Naive thymus-derived CD4-positive, alpha-beta T cell (primary cell): ENCODE measurements at regions not wholly inside any gene's neighbourhood (a gene's known extent, or its start where the extent isn't known, plus 50 kb on each side); places are given as distances from the start of the nearest gene placed in this dataset.

Experiments used
- ATAC-seq: fragments of 150-1000 bp; cut with Tn5 transposase; 2 replicates; pipeline ENCODE4 v1.10.0; 2021; ENCODE audit warnings: mild to moderate bottlenecking, moderate library complexity
- CTCF ChIA-PET: fragments of 350-600 bp; sonication (Branson Sonifier 250); formaldehyde crosslinking; loops from one replicate; lab custom pipeline; 2021; ENCODE audit warnings: antibody characterized with exemption; lab: Charles Lee
- POLR2A ChIA-PET: fragments of 350-600 bp; sonication (Branson Sonifier 250); formaldehyde crosslinking; loops from one replicate; lab custom pipeline; 2021; ENCODE audit warnings: antibody characterized with exemption, inconsistent platforms; lab: Charles Lee
- DNase-seq, 9 donors: peaks; one replicate each; pipeline versions ENCODE4 v3.0.0 to v3.0.0-alpha.2; 2020 to 2022; ENCODE audit warnings: mixed read lengths in 1 of 9
- H3K27ac ChIP-seq: one replicate; pipeline ENCODE4 v1.7.0; 2013; ENCODE audit warnings: mild to moderate bottlenecking, low read depth, low read length, moderate library complexity
- H3K27me3 ChIP-seq, 2 donors: one replicate each; pipeline ENCODE4 v1.7.0; 2013; ENCODE audit warnings: low read length in 2 of 2, mild to moderate bottlenecking in 2 of 2, moderate library complexity in 2 of 2; ENCODE audit not compliant: control insufficient read depth in 2 of 2, insufficient read depth in 2 of 2
- H3K36me3 ChIP-seq, 3 experiments: 1 replicate in 2 of 3; 2 replicates in 1 of 3; pipeline ENCODE4 v1.7.0; 2013; ENCODE audit warnings: low read length in 3 of 3, mild to moderate bottlenecking in 3 of 3, moderate library complexity in 1 of 3; ENCODE audit not compliant: insufficient read depth in 3 of 3, control insufficient read depth in 2 of 3
- H3K4me1 ChIP-seq, 2 donors: one replicate each; pipeline ENCODE4 v1.7.0; 2013; ENCODE audit warnings: low read length in 2 of 2, mild to moderate bottlenecking in 2 of 2, moderate library complexity in 1 of 2; ENCODE audit not compliant: control insufficient read depth in 2 of 2, insufficient read depth in 2 of 2
- H3K4me3 ChIP-seq: 2 replicates; pipeline ENCODE4 v1.7.0; 2013; ENCODE audit warnings: mild to moderate bottlenecking, low read length
- H3K9me3 ChIP-seq, 3 experiments: 1 replicate in 2 of 3; 2 replicates in 1 of 3; pipeline ENCODE4 v1.7.0; 2013; ENCODE audit warnings: low read length in 3 of 3; ENCODE audit not compliant: control insufficient read depth in 2 of 3
- H3K27ac Mint-ChIP-seq, 9 donors: one replicate each; pipeline ENCODE4 v1.8.0; 2020 to 2022; ENCODE audit warnings: mixed read lengths in 9 of 9, mild to moderate bottlenecking in 8 of 9, moderate library complexity in 5 of 9, inconsistent platforms in 2 of 9
- H3K27me3 Mint-ChIP-seq, 5 donors: one replicate each; pipeline ENCODE4 v1.8.0; 2021 to 2022; ENCODE audit warnings: mixed read lengths in 5 of 5, mild to moderate bottlenecking in 1 of 5
- H3K36me3 Mint-ChIP-seq, 5 donors: one replicate each; pipeline ENCODE4 v1.8.0; 2020 to 2022; ENCODE audit warnings: mixed read lengths in 5 of 5, mild to moderate bottlenecking in 3 of 5, inconsistent platforms in 1 of 5
- H3K4me1 Mint-ChIP-seq, 7 donors: one replicate each; pipeline ENCODE4 v1.8.0; 2020 to 2022; ENCODE audit warnings: mixed read lengths in 7 of 7, mild to moderate bottlenecking in 3 of 7, inconsistent platforms in 1 of 7
- H3K4me3 Mint-ChIP-seq, 10 donors: one replicate each; pipeline ENCODE4 v1.8.0; 2020 to 2022; ENCODE audit warnings: mild to moderate bottlenecking in 10 of 10, mixed read lengths in 10 of 10, moderate library complexity in 6 of 10, inconsistent platforms in 2 of 10
- H3K9me3 Mint-ChIP-seq, 11 donors: one replicate each; pipeline ENCODE4 v1.8.0; 2020 to 2022; ENCODE audit warnings: mixed read lengths in 11 of 11, mild to moderate bottlenecking in 4 of 11, inconsistent platforms in 1 of 11, moderate library complexity in 1 of 11
- intact Hi-C, 2 donors: fragments of 100-400 bp; cut with micrococcal nuclease; formaldehyde crosslinking; loops; one replicate each; pipeline ENCODE4 v1.15.1; 2023

DNA sequence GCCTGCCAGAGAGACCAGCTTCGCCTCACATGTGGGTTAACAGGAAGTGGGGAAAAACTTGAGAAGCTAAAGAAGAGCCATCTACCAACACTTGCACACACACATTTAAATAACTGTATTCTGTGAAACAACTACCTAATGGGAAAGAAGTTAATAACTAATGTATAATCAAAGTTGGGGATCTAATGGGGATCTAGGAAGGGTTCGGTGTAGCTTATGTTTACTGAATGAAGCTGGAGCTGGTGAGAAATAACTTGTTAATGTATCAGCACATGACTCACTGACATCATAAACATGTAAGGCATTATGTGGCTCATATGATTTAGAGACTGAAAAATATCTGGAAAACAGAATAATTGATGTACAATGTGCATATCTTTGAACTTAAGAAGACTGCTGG is 421.3 kb upstream of the NXPH2 start:
- H3K27me3 Mint-ChIP-seq = no peaks in the 10 kb centered on the region
- intact Hi-C loops = no loop called here
- ChIA-PET POLR2A (no interaction called here), CTCF (no interaction called here)
- peaks cover 0 to 15% (median 4%) of the 10 kb centered on the region in 11 donors for H3K9me3 Mint-ChIP-seq
- ATAC-seq (no peak), DNase-seq (no peak)
- H3K4me1 Mint-ChIP-seq = no peaks in the 10 kb centered on the region
- Histone ChIP-seq H3K4me3 (no peak overlapping the region), H3K27me3 (no peaks in the 10 kb centered on the region), H3K9me3 (no peaks in the 10 kb centered on the region), H3K36me3 (no peaks in the 10 kb centered on the region), H3K4me1 (no peaks in the 10 kb centered on the region), H3K27ac (no peak overlapping the region)
- H3K27ac Mint-ChIP-seq = no peak overlapping the region
- no peak overlapping the region for H3K4me3 Mint-ChIP-seq
- H3K36me3 Mint-ChIP-seq = no peaks in the 10 kb centered on the region

DNA sequence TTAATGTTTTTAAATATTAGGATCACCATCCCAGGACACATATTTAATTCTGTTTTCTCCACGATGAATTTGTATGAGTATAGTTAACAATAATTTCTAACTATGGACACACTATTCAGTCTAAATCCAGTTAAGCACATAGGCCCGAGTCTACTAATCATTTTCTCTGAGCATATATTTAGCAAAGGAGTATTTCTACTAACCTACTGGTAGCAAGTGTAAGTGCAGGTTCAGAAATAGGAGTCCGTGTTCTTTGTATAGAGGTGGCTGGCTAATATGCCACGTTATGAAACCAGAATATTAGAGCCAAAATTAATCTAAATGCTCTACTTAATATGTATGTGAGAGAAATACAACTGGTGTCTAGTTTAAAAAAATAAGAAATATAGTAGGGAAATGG is 416.6 kb upstream of the NXPH2 start:
- Mint-ChIP-seq H3K36me3 (no peaks in the 10 kb centered on the region), H3K9me3 (peaks cover 0 to 16% (median 5%) of the 10 kb centered on the region in 11 donors), H3K27me3 (no peaks in the 10 kb centered on the region), H3K4me1 (no peaks in the 10 kb centered on the region), H3K27ac (no peak overlapping the region), H3K4me3 (no peak overlapping the region)
- Histone ChIP-seq H3K27me3 (no peaks in the 10 kb centered on the region), H3K27ac (no peak overlapping the region), H3K4me3 (no peak overlapping the region), H3K36me3 (no peaks in the 10 kb centered on the region), H3K4me1 (no peaks in the 10 kb centered on the region), H3K9me3 (no peaks in the 10 kb centered on the region)
- no peak for ATAC-seq
- intact Hi-C loops = no loop called here
- POLR2A ChIA-PET = no interaction called here
- DNase-seq = no peak
- CTCF ChIA-PET = no interaction called here

GRCh38 chr2:139194546-139194945 is 414.4 kb upstream of the NXPH2 start:
- ATAC-seq = no peak
- CTCF ChIA-PET = no interaction called here

DNA sequence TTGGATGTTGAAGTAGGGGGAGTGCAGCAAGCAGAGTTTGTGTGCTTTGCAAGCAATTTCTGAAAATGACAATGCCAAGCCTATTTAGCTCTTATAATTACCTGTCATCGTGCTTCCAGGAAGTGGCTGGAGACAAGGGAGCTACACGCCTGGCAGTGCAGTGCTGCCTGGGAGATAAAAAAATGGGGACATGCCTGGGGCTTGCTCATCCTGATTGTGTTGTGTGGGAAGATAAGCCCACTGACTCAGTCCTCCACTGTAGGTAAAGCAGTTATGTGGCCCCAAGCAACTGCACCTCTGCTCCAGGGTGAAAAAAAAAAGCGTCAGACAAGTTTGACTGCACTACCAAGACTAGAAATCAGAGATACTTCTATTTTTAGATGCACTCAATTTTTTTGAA is 396.9 kb upstream of the NXPH2 start:
- ATAC-seq (no peak), DNase-seq (no peak)
- Mint-ChIP-seq H3K4me1 (no peaks in the 10 kb centered on the region), H3K36me3 (no peaks in the 10 kb centered on the region), H3K27ac (no peak overlapping the region), H3K4me3 (no peak overlapping the region), H3K27me3 (no peaks in the 10 kb centered on the region), H3K9me3 (peaks cover 1 to 28% (median 9%) of the 10 kb centered on the region in 11 donors)
- no peak overlapping the region for H3K27ac ChIP-seq
- intact Hi-C loops = no loop called here
- peaks cover 0 to 7% (median 0%) of the 10 kb centered on the region in 3 experiments for H3K9me3 ChIP-seq
- CTCF ChIA-PET = no interaction called here
- no peaks in the 10 kb centered on the region for H3K36me3 ChIP-seq
- no peaks in the 10 kb centered on the region for H3K27me3 ChIP-seq
- POLR2A ChIA-PET = no interaction called here
- H3K4me1 ChIP-seq = no peaks in the 10 kb centered on the region
- no peak overlapping the region for H3K4me3 ChIP-seq

More at GRCh38 chr2:139194546-139194945, 414.4 kb upstream of the NXPH2 start:
- Mint-ChIP-seq H3K27me3 (no peaks in the 10 kb centered on the region), H3K4me1 (no peaks in the 10 kb centered on the region), H3K9me3 (peaks cover 0 to 9% (median 4%) of the 10 kb centered on the region in 11 donors), H3K4me3 (no peak overlapping the region), H3K36me3 (no peaks in the 10 kb centered on the region), H3K27ac (no peak overlapping the region)
- Histone ChIP-seq H3K27me3 (no peaks in the 10 kb centered on the region), H3K4me3 (no peak overlapping the region), H3K4me1 (no peaks in the 10 kb centered on the region), H3K27ac (no peak overlapping the region), H3K9me3 (no peaks in the 10 kb centered on the region), H3K36me3 (no peaks in the 10 kb centered on the region)
- DNase-seq = no peak
- POLR2A ChIA-PET = no interaction called here
- intact Hi-C loops = no loop called here

DNA sequence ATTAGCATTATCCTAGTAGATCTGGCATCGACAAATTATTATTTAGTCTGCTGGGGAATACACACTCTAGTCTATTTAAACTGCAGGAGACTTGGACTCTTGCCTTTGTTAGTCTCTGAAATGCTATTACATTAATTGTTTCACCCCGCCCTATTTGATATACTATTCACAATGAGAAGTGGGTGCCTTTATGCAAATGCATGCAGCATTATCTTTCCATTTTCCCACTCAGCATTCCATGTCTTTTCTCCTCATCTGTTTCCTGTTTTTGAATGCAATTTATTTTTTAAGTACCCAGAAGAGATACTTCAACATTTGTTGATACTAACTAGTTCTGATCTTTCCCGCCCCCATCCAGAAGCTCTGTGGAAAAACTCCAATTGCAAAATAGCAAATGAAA is 395.3 kb upstream of the NXPH2 start:
- DNase-seq (no peak), ATAC-seq (no peak)
- peaks cover 0 to 7% (median 0%) of the 10 kb centered on the region in 3 experiments for H3K9me3 ChIP-seq
- no peaks in the 10 kb centered on the region for H3K36me3 ChIP-seq
- H3K27ac ChIP-seq = no peak overlapping the region
- H3K27ac Mint-ChIP-seq = no peak overlapping the region
- H3K4me3 ChIP-seq = no peak overlapping the region
- no peaks in the 10 kb centered on the region for H3K36me3 Mint-ChIP-seq
- H3K9me3 Mint-ChIP-seq = peaks cover 0 to 27% (median 8%) of the 10 kb centered on the region in 11 donors
- no peak overlapping the region for H3K4me3 Mint-ChIP-seq
- POLR2A ChIA-PET = no interaction called here
- no peaks in the 10 kb centered on the region for H3K4me1 ChIP-seq
- intact Hi-C loops = no loop called here
- CTCF ChIA-PET = no interaction called here
- no peaks in the 10 kb centered on the region for H3K4me1 Mint-ChIP-seq
- no peaks in the 10 kb centered on the region for H3K27me3 Mint-ChIP-seq
- H3K27me3 ChIP-seq = no peaks in the 10 kb centered on the region

GRCh38 chr2:139170406-139170805 is 390.2 kb upstream of the NXPH2 start:
- no peak overlapping the region for H3K27ac ChIP-seq
- DNase-seq (no peak), ATAC-seq (no peak)
- Mint-ChIP-seq H3K27ac (no peak overlapping the region), H3K36me3 (no peaks in the 10 kb centered on the region), H3K4me3 (no peak overlapping the region), H3K27me3 (no peaks in the 10 kb centered on the region), H3K9me3 (peaks cover 0 to 12% (median 6%) of the 10 kb centered on the region in 11 donors), H3K4me1 (no peaks in the 10 kb centered on the region)
- H3K9me3 ChIP-seq = peaks cover 0 to 7% (median 0%) of the 10 kb centered on the region in 3 experiments
- H3K27me3 ChIP-seq = no peaks in the 10 kb centered on the region
- no peaks in the 10 kb centered on the region for H3K36me3 ChIP-seq
- intact Hi-C loops = no loop called here
- ChIA-PET POLR2A (no interaction called here), CTCF (no interaction called here)
- no peak overlapping the region for H3K4me3 ChIP-seq
- no peaks in the 10 kb centered on the region for H3K4me1 ChIP-seq

GRCh38 chr2:139165601-139166000 is 385.4 kb upstream of the NXPH2 start:
- ChIA-PET POLR2A (no interaction called here), CTCF (no interaction called here)
- Histone ChIP-seq H3K4me1 (no peaks in the 10 kb centered on the region), H3K9me3 (no peaks in the 10 kb centered on the region), H3K36me3 (no peaks in the 10 kb centered on the region), H3K27ac (no peak overlapping the region), H3K27me3 (no peaks in the 10 kb centered on the region), H3K4me3 (no peak overlapping the region)
- H3K4me1 Mint-ChIP-seq = no peaks in the 10 kb centered on the region
- DNase-seq = no peak
- peaks cover 0 to 20% (median 0%) of the 10 kb centered on the region in 11 donors for H3K9me3 Mint-ChIP-seq
- H3K27ac Mint-ChIP-seq = no peak overlapping the region
- H3K4me3 Mint-ChIP-seq = no peak overlapping the region
- intact Hi-C loops = no loop called here
- H3K36me3 Mint-ChIP-seq = no peaks in the 10 kb centered on the region
- ATAC-seq = no peak
- H3K27me3 Mint-ChIP-seq = no peaks in the 10 kb centered on the region
